Peyer's patch (tissue), 4 donors: ENCODE measurements at regions not wholly inside any gene's neighbourhood (a gene's known extent, or its start where the extent isn't known, plus 50 kb on each side); places are given as distances from the start of the nearest gene placed in this dataset.

ENCODE experiments used
- POLR2A ChIP-seq, 2 donors: fragments of 450-650 bp; IDR thresholded peaks; one replicate each; pipeline ENCODE4 v1.5.1; 2017; ENCODE audit warnings: antibody characterized with exemption in 2 of 2, mild to moderate bottlenecking in 2 of 2, moderate library complexity in 2 of 2
- TF ChIP-seq, protein P1 (sequence below), 6 experiments: fragments of 450-650 bp in 4 of 6; fragments of 200-600 bp in 2 of 6; sonication (generic) in 1 of 6; IDR thresholded peaks; one replicate each; pipeline ENCODE4 v1.5.1; 2017 to 2019; ENCODE audit warnings: antibody characterized with exemption in 6 of 6, mild to moderate bottlenecking in 3 of 6, moderate library complexity in 1 of 6

DNA sequence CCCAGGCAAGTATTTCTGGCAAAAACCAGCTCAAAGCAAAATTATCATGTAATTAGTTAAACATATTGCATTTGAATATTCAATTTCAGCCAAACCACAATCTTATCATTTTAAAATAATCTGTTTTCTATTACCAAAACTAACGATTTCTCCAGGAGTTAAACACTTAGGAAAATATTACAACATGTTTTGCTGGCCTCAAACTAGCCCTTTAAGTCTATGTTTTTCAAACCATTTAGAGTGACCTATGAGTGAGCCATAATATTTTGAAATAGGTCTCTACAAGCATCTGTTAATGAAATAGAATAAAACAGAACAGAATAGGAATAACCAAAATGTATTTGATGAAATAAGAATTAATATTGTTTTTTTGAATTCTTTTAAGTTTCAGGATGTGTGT, 370.9 kb downstream of the COL12A1 start:
- TF ChIP-seq, protein P1, sequence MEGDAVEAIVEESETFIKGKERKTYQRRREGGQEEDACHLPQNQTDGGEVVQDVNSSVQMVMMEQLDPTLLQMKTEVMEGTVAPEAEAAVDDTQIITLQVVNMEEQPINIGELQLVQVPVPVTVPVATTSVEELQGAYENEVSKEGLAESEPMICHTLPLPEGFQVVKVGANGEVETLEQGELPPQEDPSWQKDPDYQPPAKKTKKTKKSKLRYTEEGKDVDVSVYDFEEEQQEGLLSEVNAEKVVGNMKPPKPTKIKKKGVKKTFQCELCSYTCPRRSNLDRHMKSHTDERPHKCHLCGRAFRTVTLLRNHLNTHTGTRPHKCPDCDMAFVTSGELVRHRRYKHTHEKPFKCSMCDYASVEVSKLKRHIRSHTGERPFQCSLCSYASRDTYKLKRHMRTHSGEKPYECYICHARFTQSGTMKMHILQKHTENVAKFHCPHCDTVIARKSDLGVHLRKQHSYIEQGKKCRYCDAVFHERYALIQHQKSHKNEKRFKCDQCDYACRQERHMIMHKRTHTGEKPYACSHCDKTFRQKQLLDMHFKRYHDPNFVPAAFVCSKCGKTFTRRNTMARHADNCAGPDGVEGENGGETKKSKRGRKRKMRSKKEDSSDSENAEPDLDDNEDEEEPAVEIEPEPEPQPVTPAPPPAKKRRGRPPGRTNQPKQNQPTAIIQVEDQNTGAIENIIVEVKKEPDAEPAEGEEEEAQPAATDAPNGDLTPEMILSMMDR (IDR thresholded peaks at IDR 0.05), result no peak
- TF ChIP-seq POLR2A (IDR thresholded peaks at IDR 0.05), result no peak
